NCI-H1105 (cell line): ENCODE measurements at regions not wholly inside any gene's neighbourhood (a gene's known extent, or its start where the extent isn't known, plus 50 kb on each side); places are given as distances from the start of the nearest gene placed in this dataset.

Experiments used
- DNase-seq: peaks from one replicate; lab custom pipeline; 2025; lab: John Stamatoyannopoulos, UW

GRCh38 chr6:148157841-148158240 lies 184.8 kb upstream of the SASH1 start:
- DNase-seq = no peak

- DNase-seq = no peak
These were observed 178.0 kb upstream of the SASH1 start for GRCh38 chr6:148164645-148165044.

- peak; percentile 9 for DNase-seq
These were observed 176.2 kb upstream of the SASH1 start for GRCh38 chr6:148166339-148166968.

GRCh38 chr6:148169706-148170105 lies 172.9 kb upstream of the SASH1 start:
- no peak for DNase-seq

- DNase-seq = no peak
These were observed 172.4 kb upstream of the SASH1 start for GRCh38 chr6:148170286-148170685.

- no peak for DNase-seq
These were observed 169.1 kb upstream of the SASH1 start for GRCh38 chr6:148173548-148173947.

GRCh38 chr6:148175550-148176188 lies 167.0 kb upstream of the SASH1 start:
- no peak for DNase-seq

- DNase-seq = peak; percentile 10
These were observed 164.9 kb upstream of the SASH1 start for GRCh38 chr6:148177589-148178233.

GRCh38 chr6:148179786-148180185 lies 162.9 kb upstream of the SASH1 start:
- no peak for DNase-seq

- DNase-seq = no peak
These were observed 160.3 kb upstream of the SASH1 start for GRCh38 chr6:148182378-148182777.

- no peak for DNase-seq
These were observed 158.9 kb upstream of the SASH1 start for GRCh38 chr6:148183776-148184175.

GRCh38 chr6:148186916-148187315 lies 155.7 kb upstream of the SASH1 start:
- DNase-seq = no peak

GRCh38 chr6:148192310-148192709 lies 150.3 kb upstream of the SASH1 start:
- no peak for DNase-seq

- no peak for DNase-seq
These were observed 149.5 kb upstream of the SASH1 start for GRCh38 chr6:148193063-148193680.

GRCh38 chr6:148195511-148195910 lies 147.1 kb upstream of the SASH1 start:
- no peak for DNase-seq

GRCh38 chr6:148199584-148199983 lies 143.1 kb upstream of the SASH1 start:
- no peak for DNase-seq

- DNase-seq = peak; percentile 9
These were observed 142.3 kb upstream of the SASH1 start for GRCh38 chr6:148200293-148200692.

- DNase-seq = no peak
These were observed 141.9 kb upstream of the SASH1 start for GRCh38 chr6:148200781-148201180.

- no peak for DNase-seq
These were observed 139.2 kb upstream of the SASH1 start for GRCh38 chr6:148203281-148203925.

GRCh38 chr6:148203970-148204369 lies 138.7 kb upstream of the SASH1 start:
- no peak for DNase-seq

- no peak for DNase-seq
These were observed 134.3 kb upstream of the SASH1 start for GRCh38 chr6:148208298-148208697.

- DNase-seq = no peak
These were observed 130.8 kb upstream of the SASH1 start for GRCh38 chr6:148211777-148212324.
